ENCODE measurements at regions not wholly inside any gene's neighbourhood (a gene's known extent, or its start where the extent isn't known, plus 50 kb on each side); places are given as distances from the start of the nearest gene placed in this dataset.

GRCh38 chrX:53817548-53817947 is 131.0 kb upstream of the HUWE1 start:
- TF ChIP-seq CREB1 (IDR thresholded peaks at IDR 0.05; ENCODE audit: low read depth) (no peak), REST (IDR thresholded peaks at IDR 0.05; ENCODE audit: low read depth) (no peak)

GRCh38 chrX:53813670-53814440 is 127.3 kb upstream of the HUWE1 start:
- TF ChIP-seq ZBTB7A (IDR thresholded peaks at IDR 0.05; ENCODE audit: low read depth), result no peak
- no peak for TF ChIP-seq EGR1 (IDR thresholded peaks at IDR 0.05)

- no peak for TF ChIP-seq MAX (IDR thresholded peaks at IDR 0.05)
- TF ChIP-seq USF1 (IDR thresholded peaks at IDR 0.05), result no peak
- TF ChIP-seq ZBTB7A (IDR thresholded peaks at IDR 0.05; ENCODE audit: low read depth), result no peak
- no peak for TF ChIP-seq TEAD4 (IDR thresholded peaks at IDR 0.05)
- TF ChIP-seq TCF12 (IDR thresholded peaks at IDR 0.05; ENCODE audit: low read depth), result no peak
- no peak for TF ChIP-seq REST (IDR thresholded peaks at IDR 0.05; ENCODE audit: low read depth)
- TF ChIP-seq EP300 (IDR thresholded peaks at IDR 0.05; ENCODE audit: borderline replicate concordance), result no peak
- TF ChIP-seq YY1 (IDR thresholded peaks at IDR 0.05; ENCODE audit: low read depth), result no peak
- TF ChIP-seq TAF1 (IDR thresholded peaks at IDR 0.05; ENCODE audit: low read depth), result no peak
- TF ChIP-seq CREB1 (IDR thresholded peaks at IDR 0.05; ENCODE audit: low read depth), result no peak
- TF ChIP-seq FOXM1 (IDR thresholded peaks at IDR 0.05; ENCODE audit: borderline replicate concordance, low read depth), result no peak
- TF ChIP-seq NFIC (IDR thresholded peaks at IDR 0.05), result no peak
- no peak for TF ChIP-seq EGR1 (IDR thresholded peaks at IDR 0.05)
- TF ChIP-seq CEBPB (IDR thresholded peaks at IDR 0.05), result no peak
- TF ChIP-seq RAD21 (IDR thresholded peaks at IDR 0.05; ENCODE audit: low read depth), result no peak
Observed at GRCh38 chrX:53798281-53798680, 111.8 kb upstream of the HUWE1 start.

- TF ChIP-seq ZBTB7A (IDR thresholded peaks at IDR 0.05; ENCODE audit: low read depth) (no peak), NFIC (IDR thresholded peaks at IDR 0.05) (no peak), CREB1 (IDR thresholded peaks at IDR 0.05; ENCODE audit: low read depth) (no peak), MAX (IDR thresholded peaks at IDR 0.05) (no peak), REST (IDR thresholded peaks at IDR 0.05; ENCODE audit: low read depth) (no peak), CEBPB (IDR thresholded peaks at IDR 0.05) (no peak), USF1 (IDR thresholded peaks at IDR 0.05) (no peak), EGR1 (IDR thresholded peaks at IDR 0.05) (no peak), TEAD4 (IDR thresholded peaks at IDR 0.05) (no peak), FOXM1 (IDR thresholded peaks at IDR 0.05; ENCODE audit: borderline replicate concordance, low read depth) (no peak), RAD21 (IDR thresholded peaks at IDR 0.05; ENCODE audit: low read depth) (no peak), TCF12 (IDR thresholded peaks at IDR 0.05; ENCODE audit: low read depth) (no peak), TAF1 (IDR thresholded peaks at IDR 0.05; ENCODE audit: low read depth) (no peak), YY1 (IDR thresholded peaks at IDR 0.05; ENCODE audit: low read depth) (no peak), EP300 (IDR thresholded peaks at IDR 0.05; ENCODE audit: borderline replicate concordance) (no peak)
Observed at GRCh38 chrX:53795576-53795975, 109.1 kb upstream of the HUWE1 start.

- TF ChIP-seq USF1 (IDR thresholded peaks at IDR 0.05) (no peak), REST (IDR thresholded peaks at IDR 0.05; ENCODE audit: low read depth) (no peak), NFIC (IDR thresholded peaks at IDR 0.05) (no peak), FOXM1 (IDR thresholded peaks at IDR 0.05; ENCODE audit: borderline replicate concordance, low read depth) (no peak), TAF1 (IDR thresholded peaks at IDR 0.05; ENCODE audit: low read depth) (no peak), TCF12 (IDR thresholded peaks at IDR 0.05; ENCODE audit: low read depth) (no peak), CEBPB (IDR thresholded peaks at IDR 0.05) (no peak), YY1 (IDR thresholded peaks at IDR 0.05; ENCODE audit: low read depth) (no peak), CREB1 (IDR thresholded peaks at IDR 0.05; ENCODE audit: low read depth) (no peak), MAX (IDR thresholded peaks at IDR 0.05) (no peak), TEAD4 (IDR thresholded peaks at IDR 0.05) (no peak), EP300 (IDR thresholded peaks at IDR 0.05; ENCODE audit: borderline replicate concordance) (no peak), EGR1 (IDR thresholded peaks at IDR 0.05) (no peak), ZBTB7A (IDR thresholded peaks at IDR 0.05; ENCODE audit: low read depth) (no peak), RAD21 (IDR thresholded peaks at IDR 0.05; ENCODE audit: low read depth) (no peak)
Observed at GRCh38 chrX:53794181-53794580, 107.7 kb upstream of the HUWE1 start.

Data from Ishikawa (cell line).